NT2/D1 (cell line): ENCODE measurements at regions not wholly inside any gene's neighbourhood (a gene's known extent, or its start where the extent isn't known, plus 50 kb on each side); places are given as distances from the start of the nearest gene placed in this dataset.
A peak's percentile ranks its signal among the peaks of the same experiment; 100 is the strongest.
"Not testable (repeated sequence)": the region's sequence is repeated elsewhere in the genome, so short reads cannot be mapped to it uniquely, and the experiment has no call there.

Source experiments
- DNase-seq: peaks from one replicate; pipeline ENCODE4 v3.0.0-alpha.2; 2011; ENCODE audit warnings: low read depth, low spot score
- H3K27me3 ChIP-seq: 2 replicates; pipeline ENCODE4 v1.6.0; 2011; ENCODE audit warnings: mild to moderate bottlenecking; ENCODE audit not compliant: insufficient read length, insufficient read depth
- H3K36me3 ChIP-seq: 2 replicates; pipeline ENCODE4 v1.6.1; 2011; ENCODE audit warnings: mild to moderate bottlenecking, low read length, mixed read lengths; ENCODE audit not compliant: insufficient read depth, insufficient read length
- H3K4me1 ChIP-seq: 2 replicates; pipeline ENCODE4 v1.5.1; 2011; ENCODE audit not compliant: insufficient read depth, insufficient read length
- H3K4me3 ChIP-seq: 2 replicates; pipeline ENCODE4 v1.5.1; 2011; ENCODE audit warnings: low read depth; ENCODE audit not compliant: insufficient read length
- H3K9ac ChIP-seq: 2 replicates; pipeline ENCODE4 v1.6.0; 2011; ENCODE audit warnings: low read depth; ENCODE audit not compliant: insufficient read length
- H3K9me3 ChIP-seq: 2 replicates; pipeline ENCODE4 v1.5.1; 2011; ENCODE audit warnings: mild to moderate bottlenecking, low read length; ENCODE audit not compliant: insufficient read depth
- SUZ12 ChIP-seq: IDR thresholded peaks from 2 replicates; pipeline ENCODE4 v1.6.1; 2011; ENCODE audit not compliant: insufficient read length, insufficient read depth; ENCODE audit errors: extremely low read depth
- YY1 ChIP-seq: IDR thresholded peaks from 2 replicates; pipeline ENCODE4 v1.6.1; 2011; ENCODE audit not compliant: insufficient read length, insufficient read depth
- ZNF274 ChIP-seq: IDR thresholded peaks from 2 replicates; pipeline ENCODE4 v1.6.1; 2011; ENCODE audit warnings: mild to moderate bottlenecking, low read depth, low read length

DNA sequence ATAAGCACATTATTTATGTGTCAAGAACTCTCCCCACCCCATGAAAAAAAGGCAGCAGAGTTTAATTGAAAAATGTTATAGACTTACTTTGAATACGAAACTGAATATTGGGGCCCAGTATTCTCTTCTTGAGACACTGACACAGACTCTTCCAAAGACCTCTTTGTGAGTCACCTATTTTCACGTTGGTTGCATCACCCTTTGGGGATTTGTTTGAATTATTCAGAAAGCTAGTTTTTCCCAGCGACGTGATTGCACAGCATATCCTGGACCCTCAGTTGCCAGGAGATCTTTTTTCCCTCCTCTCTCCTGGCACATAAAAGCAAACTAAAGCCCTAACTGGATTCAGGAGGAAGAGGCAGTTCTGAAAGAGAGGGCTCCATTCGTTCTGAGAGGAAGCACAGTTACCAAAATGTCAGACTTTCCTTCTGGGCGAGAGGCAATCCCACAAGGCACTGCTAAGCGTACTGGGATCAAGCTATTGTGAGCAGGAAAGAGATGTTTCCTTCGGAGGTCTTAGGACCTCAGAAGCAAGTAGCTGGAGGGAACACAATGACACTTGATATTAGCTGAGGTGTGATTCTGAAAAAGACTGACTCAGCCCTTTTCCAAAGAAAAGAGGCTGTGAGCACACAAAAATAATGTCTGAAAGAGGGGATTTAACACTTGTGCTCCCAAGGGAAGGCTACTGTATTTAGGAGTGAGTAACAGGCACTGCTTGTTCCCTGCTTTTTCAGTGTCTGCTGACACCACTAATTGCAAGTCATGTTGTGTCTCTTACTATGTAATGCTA lies 65.8 kb upstream of the CADPS start:
- DNase-seq, result no peak
- TF ChIP-seq ZNF274 (no peak), SUZ12 (no peak), YY1 (no peak)
- H3K9ac ChIP-seq, result no peak overlapping the region

DNA sequence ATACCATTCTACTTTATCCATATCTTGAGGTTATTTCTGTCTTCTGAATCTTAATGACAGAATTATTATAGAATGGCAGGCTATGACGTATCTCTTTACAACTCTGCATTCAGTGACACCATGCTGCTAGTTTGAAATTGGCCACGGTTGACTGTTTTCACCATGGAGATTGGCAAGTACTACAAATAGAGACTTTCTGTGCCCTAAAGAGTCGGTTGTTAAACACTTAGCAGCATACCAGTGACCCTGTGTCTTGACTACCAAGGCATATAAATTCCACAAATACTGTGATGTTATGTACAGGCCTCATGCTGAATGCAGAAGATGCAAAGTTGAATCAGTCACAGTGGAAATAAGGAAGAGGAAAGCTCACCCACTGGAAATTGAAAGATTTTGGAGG lies 67.0 kb upstream of the CADPS start:
- no peaks in the 10 kb centered on the region for H3K27me3 ChIP-seq
- no peaks in the 10 kb centered on the region for H3K4me1 ChIP-seq
- H3K9ac ChIP-seq, result no peak overlapping the region
- no peaks in the 10 kb centered on the region for H3K36me3 ChIP-seq
- H3K9me3 ChIP-seq, result no peaks in the 10 kb centered on the region; the same call in 1 of the 2 replicates
- H3K4me3 ChIP-seq, result no peak overlapping the region
- DNase-seq, result no peak
- no peak for TF ChIP-seq YY1
- no peak for TF ChIP-seq SUZ12
- TF ChIP-seq ZNF274, result no peak

More for the DNA sequence above, 65.8 kb upstream of the CADPS start:
- Histone ChIP-seq H3K9me3 (no peaks in the 10 kb centered on the region; the same call in 1 of the 2 replicates), H3K4me1 (no peaks in the 10 kb centered on the region), H3K4me3 (no peak overlapping the region), H3K27me3 (no peaks in the 10 kb centered on the region), H3K36me3 (no peaks in the 10 kb centered on the region)

DNA sequence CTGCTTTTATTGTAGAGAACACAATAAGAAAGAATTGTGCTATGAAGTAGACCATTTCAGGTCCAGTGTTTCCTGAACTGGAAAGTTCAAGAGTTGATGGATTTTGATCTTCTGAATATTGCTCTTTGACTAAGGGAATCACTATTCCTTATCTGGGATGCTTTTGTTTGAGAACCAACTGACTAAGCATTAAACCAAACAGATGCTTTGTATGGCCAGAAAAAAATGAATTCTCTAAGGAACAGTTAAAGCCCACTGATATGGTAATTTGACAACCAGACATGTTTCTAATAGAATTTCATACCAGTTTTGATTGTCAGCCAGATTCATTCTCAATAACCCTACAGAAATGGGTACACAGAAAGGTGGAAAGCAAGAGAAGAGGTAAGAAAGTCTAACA lies 67.5 kb upstream of the CADPS start:
- H3K27me3 ChIP-seq, result no peaks in the 10 kb centered on the region
- no peaks in the 10 kb centered on the region for H3K4me1 ChIP-seq
- no peaks in the 10 kb centered on the region; the same call in 1 of the 2 replicates for H3K9me3 ChIP-seq
- no peaks in the 10 kb centered on the region for H3K36me3 ChIP-seq
- no peak for DNase-seq
- H3K9ac ChIP-seq, result no peak overlapping the region
- no peak overlapping the region for H3K4me3 ChIP-seq
- TF ChIP-seq SUZ12 (no peak), YY1 (no peak), ZNF274 (no peak)

DNA sequence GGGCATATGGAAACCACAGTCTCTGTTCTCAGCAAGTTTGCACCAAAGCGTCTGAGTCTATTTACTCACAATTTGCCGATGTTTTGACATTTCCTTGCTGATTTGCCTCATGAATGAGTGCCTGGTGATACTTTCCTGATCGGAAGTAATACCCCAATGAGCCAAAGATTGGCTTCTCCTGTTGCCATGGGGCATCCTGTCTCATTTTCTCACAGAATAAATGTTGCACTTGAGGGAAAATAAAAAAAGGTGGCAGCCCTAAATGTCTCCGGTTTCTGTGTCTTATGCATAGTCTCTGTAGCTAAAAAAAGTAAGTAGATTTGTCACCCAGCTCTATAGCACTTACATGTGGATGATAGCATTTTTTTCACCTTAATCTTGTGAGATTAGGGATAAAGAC lies 73.7 kb upstream of the CADPS start:
- DNase-seq, result no peak
- H3K9ac ChIP-seq, result no peak overlapping the region
- H3K36me3 ChIP-seq, result no peaks in the 10 kb centered on the region
- no peak overlapping the region for H3K4me3 ChIP-seq
- TF ChIP-seq ZNF274 (no peak), SUZ12 (no peak), YY1 (no peak)
- H3K27me3 ChIP-seq, result no peaks in the 10 kb centered on the region
- peaks cover 4% of the 10 kb centered on the region for H3K4me1 ChIP-seq
- H3K9me3 ChIP-seq, result peaks cover 16% of the 10 kb centered on the region; the same call in 1 of the 2 replicates

DNA sequence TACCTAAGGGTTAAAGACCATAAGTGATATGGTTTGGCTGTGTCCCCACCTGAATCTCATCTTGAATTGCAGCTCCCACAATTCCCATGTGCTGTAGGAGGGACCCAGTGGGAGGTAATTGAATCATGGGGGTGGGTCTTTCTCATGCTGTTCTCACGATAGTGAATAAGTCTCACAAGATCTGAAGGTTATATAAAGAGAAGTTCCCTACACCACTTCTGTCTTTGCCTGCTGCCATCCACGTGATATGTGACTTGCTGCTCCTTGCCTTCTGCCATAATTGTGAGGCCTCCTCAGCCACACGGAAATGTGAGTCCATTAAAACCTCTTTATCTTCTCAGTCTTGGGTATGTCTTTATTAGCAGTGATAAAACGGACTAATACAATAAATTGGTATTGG lies 75.0 kb upstream of the CADPS start:
- TF ChIP-seq YY1 (no peak), ZNF274 (no peak)
- peak overlapping the region; percentile 47 for H3K4me3 ChIP-seq
- H3K27me3 ChIP-seq, result no peaks in the 10 kb centered on the region
- H3K36me3 ChIP-seq, result no peaks in the 10 kb centered on the region
- H3K9me3 ChIP-seq, result peaks cover 16% of the 10 kb centered on the region; the same call in 1 of the 2 replicates
- peaks cover 4% of the 10 kb centered on the region for H3K4me1 ChIP-seq
- DNase-seq, result no peak
- peak overlapping the region; percentile 68 for H3K9ac ChIP-seq

DNA sequence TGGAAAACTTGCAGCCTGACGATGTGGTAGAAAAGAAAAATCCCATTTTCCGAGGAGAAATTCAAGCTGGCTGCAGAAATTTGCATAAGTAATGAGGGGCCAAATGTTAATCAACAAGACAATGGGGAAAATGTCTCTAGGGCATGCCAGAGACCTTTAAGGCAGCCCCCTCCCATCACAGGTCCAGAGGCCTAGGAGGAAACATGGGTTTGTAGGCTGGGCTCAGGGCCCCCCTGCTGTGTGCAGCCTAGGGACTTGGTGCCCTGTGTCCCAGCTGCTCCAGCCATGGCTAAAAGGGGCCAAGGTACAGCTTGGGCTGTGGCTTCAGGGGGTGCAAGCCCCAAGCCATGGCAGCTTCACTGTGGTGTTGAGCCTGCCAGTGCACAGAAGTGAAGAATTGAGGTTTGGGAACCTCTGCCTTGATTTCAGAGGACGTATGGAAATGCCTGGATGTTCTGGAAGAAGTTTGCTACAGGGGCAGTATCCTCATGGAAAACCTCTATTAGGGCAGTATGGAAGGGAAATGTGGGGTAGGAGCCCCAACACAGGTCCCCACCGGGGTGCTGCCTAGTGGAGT lies 75.9 kb upstream of the CADPS start:
- DNase-seq, result peak; percentile 59
- Histone ChIP-seq H3K36me3 (no peaks in the 10 kb centered on the region), H3K9me3 (peaks cover 16% of the 10 kb centered on the region; the same call in 1 of the 2 replicates), H3K9ac (peak overlapping the region; percentile 37), H3K4me1 (peaks cover 4% of the 10 kb centered on the region), H3K4me3 (peak overlapping the region; percentile 47), H3K27me3 (no peaks in the 10 kb centered on the region)
- no peak for TF ChIP-seq ZNF274
- TF ChIP-seq SUZ12, result no peak
- no peak for TF ChIP-seq YY1

DNA sequence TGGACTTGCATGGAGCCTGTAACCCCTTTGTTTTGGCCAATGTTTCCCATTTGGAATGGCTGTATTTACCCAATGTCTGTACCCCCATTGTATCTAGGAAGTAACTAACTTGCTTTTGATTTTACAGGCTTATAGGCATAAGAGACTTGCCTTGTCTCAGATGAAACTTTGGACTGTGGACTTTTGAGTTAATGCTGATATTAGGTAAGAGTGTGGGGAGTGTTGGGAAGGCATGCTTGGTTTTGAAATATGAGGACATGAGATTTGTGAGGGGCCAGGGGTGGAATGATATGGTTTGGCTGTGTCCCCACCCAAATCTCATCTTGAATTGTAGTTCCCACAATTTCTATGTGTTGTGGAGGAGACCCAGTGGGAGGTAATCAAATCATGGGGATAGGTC lies 76.7 kb upstream of the CADPS start:
- not testable (repeated sequence) for H3K9ac ChIP-seq, H3K4me3 ChIP-seq, H3K27me3 ChIP-seq, H3K36me3 ChIP-seq, DNase-seq, H3K4me1 ChIP-seq
- peaks cover 16% of the 10 kb centered on the region; the same call in 1 of the 2 replicates for H3K9me3 ChIP-seq
